ENCODE measurements at regions not wholly inside any gene's neighbourhood (a gene's known extent, or its start where the extent isn't known, plus 50 kb on each side); places are given as distances from the start of the nearest gene placed in this dataset.

DNA sequence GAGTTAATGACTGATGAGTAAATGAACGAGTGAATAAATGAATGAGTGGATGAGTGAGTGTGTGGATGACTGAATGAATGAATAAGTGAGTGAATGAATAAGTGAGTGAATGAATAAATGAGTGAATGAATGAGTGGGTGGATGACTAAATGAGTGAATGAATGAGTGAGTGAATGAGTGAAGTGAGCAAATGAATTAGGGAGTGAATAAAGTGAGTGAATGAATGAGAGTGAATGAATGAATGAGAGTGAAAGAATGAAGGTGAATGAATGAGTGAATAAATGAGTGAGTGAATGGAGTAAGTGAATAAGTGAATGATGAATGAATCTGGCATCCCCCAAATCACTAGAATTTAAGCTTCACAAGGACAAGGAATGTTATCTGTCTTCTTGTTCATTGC is 1253.0 kb downstream of the TYW1 start:
- TF ChIP-seq, protein P1, sequence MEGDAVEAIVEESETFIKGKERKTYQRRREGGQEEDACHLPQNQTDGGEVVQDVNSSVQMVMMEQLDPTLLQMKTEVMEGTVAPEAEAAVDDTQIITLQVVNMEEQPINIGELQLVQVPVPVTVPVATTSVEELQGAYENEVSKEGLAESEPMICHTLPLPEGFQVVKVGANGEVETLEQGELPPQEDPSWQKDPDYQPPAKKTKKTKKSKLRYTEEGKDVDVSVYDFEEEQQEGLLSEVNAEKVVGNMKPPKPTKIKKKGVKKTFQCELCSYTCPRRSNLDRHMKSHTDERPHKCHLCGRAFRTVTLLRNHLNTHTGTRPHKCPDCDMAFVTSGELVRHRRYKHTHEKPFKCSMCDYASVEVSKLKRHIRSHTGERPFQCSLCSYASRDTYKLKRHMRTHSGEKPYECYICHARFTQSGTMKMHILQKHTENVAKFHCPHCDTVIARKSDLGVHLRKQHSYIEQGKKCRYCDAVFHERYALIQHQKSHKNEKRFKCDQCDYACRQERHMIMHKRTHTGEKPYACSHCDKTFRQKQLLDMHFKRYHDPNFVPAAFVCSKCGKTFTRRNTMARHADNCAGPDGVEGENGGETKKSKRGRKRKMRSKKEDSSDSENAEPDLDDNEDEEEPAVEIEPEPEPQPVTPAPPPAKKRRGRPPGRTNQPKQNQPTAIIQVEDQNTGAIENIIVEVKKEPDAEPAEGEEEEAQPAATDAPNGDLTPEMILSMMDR (IDR thresholded peaks at IDR 0.05) = no peak
- no peak for TF ChIP-seq POLR2A (IDR thresholded peaks at IDR 0.05; ENCODE audit: low read depth)

All from esophagus muscularis mucosa (tissue), 3 donors.